HT1080 (cell line): ENCODE measurements at regions not wholly inside any gene's neighbourhood (a gene's known extent, or its start where the extent isn't known, plus 50 kb on each side); places are given as distances from the start of the nearest gene placed in this dataset.
"Not testable (repeated sequence)": the region's sequence is repeated elsewhere in the genome, so short reads cannot be mapped to it uniquely, and the experiment has no call there.

ENCODE experiments used
- DNase-seq: peaks from one replicate; pipeline ENCODE4 v3.0.0-alpha.2; 2015; ENCODE audit warnings: low read depth

DNA sequence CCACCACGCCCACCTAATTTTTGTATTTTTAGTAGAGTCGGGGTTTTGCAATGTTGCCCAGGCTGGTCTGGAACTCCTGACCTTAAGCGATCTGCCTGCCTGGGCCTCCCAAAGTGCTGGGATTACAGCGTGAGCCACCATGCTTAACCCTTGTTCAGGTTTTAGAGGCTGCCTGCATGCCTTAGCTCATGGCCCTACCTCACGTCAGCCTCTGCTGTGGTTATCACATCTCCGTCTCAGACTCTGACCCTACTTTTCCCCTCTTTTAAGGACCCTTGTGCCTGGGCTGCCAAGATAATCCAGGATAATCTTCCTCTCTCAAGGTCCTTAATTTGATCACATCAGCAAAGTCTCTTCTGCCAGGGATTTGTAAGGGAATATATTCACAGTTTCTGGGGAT lies 98.2 kb upstream of the PMAIP1 start:
- no peak for DNase-seq

GRCh38 chr18:59800897-59801296 lies 98.9 kb upstream of the PMAIP1 start:
- no peak for DNase-seq

DNA sequence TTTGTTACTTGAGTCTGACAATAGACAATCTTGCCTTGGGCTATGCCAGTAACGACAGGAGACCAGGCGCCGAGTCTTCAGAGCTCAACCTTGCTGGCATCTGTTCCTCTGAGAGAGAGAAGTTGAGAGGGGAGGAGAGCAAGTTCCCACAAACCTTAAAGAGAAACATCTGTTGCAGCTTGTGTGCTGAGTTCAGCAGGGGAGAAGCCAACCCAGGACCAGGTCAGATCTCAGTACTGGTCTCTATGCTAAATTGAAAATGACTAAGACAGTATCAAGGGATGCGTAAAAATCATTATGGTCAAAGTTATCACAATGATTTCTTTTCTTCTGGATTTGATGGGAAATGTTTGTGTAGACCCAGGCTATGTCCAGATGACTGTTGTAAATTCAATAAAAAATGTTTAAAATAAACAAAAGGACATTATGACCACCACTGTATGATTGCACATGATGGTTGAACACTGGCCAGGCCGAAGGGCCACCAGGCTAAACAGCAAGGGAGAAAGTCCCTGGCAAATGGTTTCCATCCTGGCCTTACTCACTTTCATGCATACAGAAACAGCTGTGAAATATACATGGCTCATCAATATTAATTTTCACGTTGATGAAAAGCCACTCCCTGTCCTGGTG lies 100.3 kb upstream of the PMAIP1 start:
- no peak for DNase-seq

- no peak for DNase-seq
Observed at GRCh38 chr18:59795882-59796281, 98.7 kb upstream of the CCBE1 start.

DNA sequence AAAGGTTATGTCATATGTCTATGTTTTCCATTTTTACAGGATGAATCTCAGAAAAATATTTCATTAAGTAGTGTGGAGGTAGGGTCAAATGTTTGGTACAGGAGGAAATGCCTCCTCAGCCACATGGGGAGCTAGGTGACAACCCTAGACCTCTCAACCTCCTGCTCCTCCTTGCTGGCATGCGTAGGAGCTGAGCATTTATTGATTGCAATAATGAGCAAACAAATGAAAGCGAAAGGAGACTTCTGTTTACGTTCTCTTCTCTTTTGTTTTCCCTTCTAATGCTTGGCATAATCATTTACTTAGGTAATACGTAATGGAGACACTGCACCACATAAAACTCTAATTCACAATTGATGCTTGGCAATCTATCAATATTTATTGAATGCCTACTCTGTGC lies 95.1 kb upstream of the CCBE1 start:
- DNase-seq: no peak

DNA sequence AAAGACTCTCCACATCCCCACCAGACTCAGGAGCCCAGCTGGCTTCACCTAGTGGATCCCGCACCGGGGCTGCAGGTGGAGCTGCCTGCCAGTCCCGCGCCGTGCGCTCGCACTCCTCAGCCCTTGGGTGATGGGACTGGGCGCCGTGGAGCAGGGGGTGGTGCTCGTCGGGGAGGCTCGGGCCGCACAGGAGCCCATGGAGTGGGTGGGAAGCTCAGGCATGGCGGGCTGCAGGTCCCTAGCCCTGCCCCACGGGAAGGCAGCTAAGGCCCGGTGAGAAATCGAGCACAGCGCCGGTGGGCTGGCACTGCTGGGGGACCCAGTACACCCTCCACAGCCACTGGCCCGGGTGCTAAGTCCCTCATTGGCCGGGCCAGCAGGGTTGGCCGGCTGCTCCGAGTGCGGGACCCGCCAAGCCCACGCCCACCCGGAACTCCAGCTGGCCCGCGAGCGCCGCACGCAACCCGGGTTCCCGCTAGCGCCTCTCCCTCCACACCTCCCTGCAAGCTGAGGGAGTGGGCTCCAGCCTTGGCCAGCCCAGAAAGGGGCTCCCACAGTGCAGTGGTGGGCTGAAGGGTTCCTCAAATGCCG lies 93.2 kb upstream of the CCBE1 start:
- DNase-seq: not testable (repeated sequence)

DNA sequence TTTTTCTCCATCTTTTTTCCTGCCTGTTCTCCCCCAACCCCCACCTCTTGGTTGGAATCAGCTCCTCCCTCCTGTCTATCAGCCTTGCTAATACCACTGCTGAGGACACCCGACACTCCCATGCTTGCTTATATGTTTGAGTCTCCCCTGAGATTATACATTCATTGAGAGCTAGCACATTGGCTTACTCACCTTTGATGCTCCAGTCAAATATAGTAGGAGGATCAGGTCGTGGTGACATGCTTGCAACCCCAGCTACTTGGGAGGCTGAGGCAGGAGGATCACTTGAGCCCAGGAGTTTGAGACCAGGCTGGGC lies 91.5 kb upstream of the CCBE1 start:
- DNase-seq: peak; percentile 21

GRCh38 chr18:59787998-59788790 lies 91.0 kb upstream of the CCBE1 start:
- DNase-seq: peak; percentile 85

DNA sequence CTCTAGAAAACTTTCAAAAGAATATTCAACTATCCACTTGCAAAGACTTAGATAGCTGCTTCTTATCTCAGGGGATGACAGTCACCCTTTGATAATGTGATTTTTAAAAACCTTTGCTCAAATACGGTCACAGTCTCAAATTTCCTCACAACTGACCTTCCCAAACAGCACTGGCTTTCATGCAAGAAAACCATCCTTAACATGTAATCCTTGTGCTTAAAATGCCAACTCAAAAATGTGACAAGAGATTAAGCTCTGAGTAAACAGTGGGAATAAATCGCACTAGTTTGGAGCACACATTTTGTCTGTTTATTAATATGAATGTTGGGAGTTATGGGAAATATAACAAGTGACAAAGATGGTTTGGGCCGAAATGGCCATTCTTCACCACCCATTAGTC lies 87.5 kb upstream of the CCBE1 start:
- no peak for DNase-seq

DNA sequence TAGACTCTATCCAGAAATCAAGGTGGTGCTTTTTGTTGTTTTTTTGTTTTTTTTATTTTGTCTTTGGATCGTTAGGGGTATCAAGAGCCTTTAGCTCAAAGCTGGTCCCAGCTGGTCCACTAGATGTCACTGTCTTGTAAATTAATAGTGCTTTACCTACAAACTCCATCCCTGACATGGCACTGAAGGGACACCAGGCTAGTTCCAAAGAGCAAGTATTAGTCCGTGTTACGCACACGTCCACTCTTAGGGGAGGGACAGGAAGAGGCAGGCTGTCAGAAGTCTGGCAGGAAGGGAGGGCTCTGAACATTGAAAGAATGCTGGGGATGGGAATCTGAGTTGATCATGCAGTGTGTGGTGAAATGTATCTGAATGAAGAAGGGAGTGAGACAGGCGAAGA lies 85.9 kb upstream of the CCBE1 start:
- DNase-seq: peak; percentile 80

- DNase-seq: peak; percentile 85
Observed at GRCh38 chr18:59779979-59780378, 82.8 kb upstream of the CCBE1 start.

GRCh38 chr18:59778434-59778833 lies 81.2 kb upstream of the CCBE1 start:
- DNase-seq: no peak

GRCh38 chr18:59777636-59778035 lies 80.4 kb upstream of the CCBE1 start:
- no peak for DNase-seq

GRCh38 chr18:59769129-59769865 lies 72.1 kb upstream of the CCBE1 start:
- no peak for DNase-seq

GRCh38 chr18:59768409-59768808 lies 71.2 kb upstream of the CCBE1 start:
- no peak for DNase-seq

GRCh38 chr18:59767732-59768131 lies 70.5 kb upstream of the CCBE1 start:
- no peak for DNase-seq

DNA sequence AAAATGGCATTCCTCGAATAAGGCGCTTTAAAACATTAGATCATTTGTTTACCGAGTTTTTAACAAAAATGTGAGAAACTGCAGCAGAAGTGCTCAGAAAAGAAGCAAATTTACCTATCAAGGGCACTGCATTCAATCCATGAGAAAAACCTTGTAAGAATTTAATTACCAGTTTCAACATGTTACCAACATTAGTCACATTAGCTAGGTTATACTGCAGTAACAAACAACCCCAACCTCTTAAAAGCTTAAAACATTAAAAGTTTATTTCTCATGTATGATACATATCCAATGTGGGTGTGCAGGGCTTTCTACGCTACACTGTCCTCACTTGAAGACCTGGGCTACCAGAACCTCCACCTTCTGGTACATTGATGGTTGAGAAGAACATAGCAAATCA lies 68.1 kb upstream of the CCBE1 start:
- no peak for DNase-seq

GRCh38 chr18:59764281-59764680 lies 67.1 kb upstream of the CCBE1 start:
- DNase-seq: no peak

- no peak for DNase-seq
Observed at GRCh38 chr18:59763541-59764136, 66.4 kb upstream of the CCBE1 start.

DNA sequence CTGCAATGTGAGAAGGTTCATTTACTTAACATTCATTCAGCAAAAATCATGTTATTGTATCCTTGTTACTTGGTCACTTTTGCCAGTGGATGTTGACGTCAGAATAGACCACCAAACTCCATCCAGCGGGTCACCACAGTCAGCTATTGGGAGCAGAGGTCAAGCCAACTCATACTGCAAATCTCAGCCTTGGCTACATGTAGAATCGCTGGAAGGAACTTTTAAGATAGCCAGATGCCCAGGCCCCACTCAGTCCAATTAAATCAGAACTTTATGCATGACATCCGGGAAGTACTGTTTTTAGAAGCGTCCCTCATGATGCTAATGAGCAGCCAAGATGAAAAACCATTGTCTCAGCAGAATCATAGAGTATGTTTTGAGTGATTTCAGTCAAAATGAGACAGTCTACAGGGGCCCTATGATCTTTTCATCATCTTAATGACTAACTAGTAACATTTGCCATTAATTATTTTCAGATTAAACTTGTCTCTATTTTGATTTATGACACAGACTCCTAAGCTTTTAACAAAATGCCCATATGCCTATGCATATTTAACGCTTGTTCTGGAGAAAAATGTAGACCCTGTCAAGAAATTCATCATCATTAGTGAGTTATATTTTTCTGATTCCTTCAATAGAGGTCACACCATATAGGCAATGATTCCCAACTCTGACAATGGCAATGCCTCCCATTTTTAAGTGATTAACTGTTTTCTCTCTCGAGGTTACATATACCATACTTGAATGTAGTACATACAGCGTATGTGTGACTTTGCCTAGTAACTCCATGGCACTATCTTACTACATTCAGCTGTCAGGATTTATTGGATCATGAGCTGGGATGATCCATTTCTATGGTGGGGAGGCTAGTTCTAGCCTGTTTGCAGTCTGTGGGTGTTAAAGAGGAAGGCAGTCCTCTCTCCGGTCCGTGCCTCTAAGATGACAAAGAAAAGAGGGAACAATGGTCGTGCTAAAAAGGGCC lies 63.7 kb upstream of the CCBE1 start:
- no peak for DNase-seq

DNA sequence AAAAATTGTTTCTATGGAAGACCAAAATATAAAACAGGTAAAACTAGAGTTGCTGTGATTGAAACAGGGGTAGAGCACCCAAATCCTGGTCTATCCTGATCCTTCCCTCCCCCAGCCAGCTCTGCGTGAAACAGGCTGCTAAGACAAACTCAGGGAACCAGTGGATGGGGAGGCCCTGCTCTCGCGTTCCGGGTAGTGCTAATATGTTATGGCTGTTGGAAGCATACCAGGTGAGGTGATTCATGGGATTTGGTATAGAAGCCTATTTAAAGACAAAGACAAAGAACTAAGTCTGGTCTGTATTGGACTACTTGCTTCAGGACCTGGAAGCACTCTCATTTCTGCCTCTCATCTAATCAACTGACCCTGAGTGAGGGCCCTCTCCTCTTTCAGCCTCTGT lies 63.0 kb upstream of the CCBE1 start:
- DNase-seq: no peak
